Hepatocyte (in vitro differentiated cells): ENCODE measurements at regions not wholly inside any gene's neighbourhood (a gene's known extent, or its start where the extent isn't known, plus 50 kb on each side); places are given as distances from the start of the nearest gene placed in this dataset.

Source experiments
- DNase-seq: peaks from one replicate; pipeline ENCODE4 v3.0.0-alpha.2; 2016; ENCODE audit warnings: low spot score
- H2AFZ ChIP-seq: fragments of 200-600 bp; sonication (generic); 2 replicates; pipeline ENCODE4 v1.6.0; 2016; ENCODE audit warnings: antibody characterized with exemption, mild to moderate bottlenecking
- H3K27ac ChIP-seq: fragments of 200-600 bp; sonication (generic); 2 replicates; pipeline ENCODE4 v1.5.1; 2016; ENCODE audit warnings: mild to moderate bottlenecking
- H3K27me3 ChIP-seq: fragments of 200-600 bp; sonication (generic); 2 replicates; pipeline ENCODE4 v1.6.1; 2016
- H3K36me3 ChIP-seq: fragments of 200-600 bp; sonication (generic); replicated peaks from 2 replicates; pipeline ENCODE4 v1.5.1; 2016; ENCODE audit warnings: low read depth; ENCODE audit not compliant: insufficient read depth
- H3K4me1 ChIP-seq: fragments of 200-600 bp; sonication (generic); 2 replicates; pipeline ENCODE4 v1.5.1; 2016; ENCODE audit warnings: mild to moderate bottlenecking, moderate library complexity; ENCODE audit not compliant: insufficient read depth
- H3K4me2 ChIP-seq: fragments of 200-600 bp; sonication (generic); 2 replicates; pipeline ENCODE4 v1.6.0; 2016
- H3K4me3 ChIP-seq: fragments of 200-600 bp; sonication (generic); 2 replicates; pipeline ENCODE4 v1.5.1; 2016; ENCODE audit warnings: mild to moderate bottlenecking
- H3K79me2 ChIP-seq: fragments of 200-600 bp; sonication (generic); 2 replicates; pipeline ENCODE4 v1.6.0; 2017; ENCODE audit warnings: mild to moderate bottlenecking
- H3K9me2 ChIP-seq: fragments of 200-600 bp; sonication (generic); replicated peaks from 2 replicates; pipeline ENCODE4 v1.6.0; 2017; ENCODE audit warnings: mild to moderate bottlenecking; ENCODE audit not compliant: insufficient read depth
- H3K9me3 ChIP-seq: fragments of 200-600 bp; sonication (generic); 2 replicates; pipeline ENCODE4 v1.5.1; 2016; ENCODE audit warnings: low read depth, mild to moderate bottlenecking
- H4K20me1 ChIP-seq: fragments of 200-600 bp; sonication (generic); 2 replicates; pipeline ENCODE4 v1.6.0; 2016; ENCODE audit warnings: mild to moderate bottlenecking; ENCODE audit not compliant: insufficient read depth, poor library complexity, severe bottlenecking
- EZH2 ChIP-seq: fragments of 200-600 bp; sonication (generic); IDR thresholded peaks from 2 replicates; pipeline ENCODE4 v1.6.1; 2016; ENCODE audit warnings: antibody characterized with exemption, mild to moderate bottlenecking, borderline replicate concordance
- EZH2phosphoT487 ChIP-seq: fragments of 200-600 bp; sonication (generic); IDR thresholded peaks from one replicate; pipeline ENCODE4 v1.6.1; 2018; ENCODE audit warnings: antibody characterized with exemption, mild to moderate bottlenecking, low read depth, moderate library complexity; ENCODE audit not compliant: unreplicated experiment, severe bottlenecking
- WGBS: methylation state at CpG from one replicate; pipeline ENCODE4 v1.1.6; 2016; ENCODE audit warnings: low lambda C conversion rate; ENCODE audit errors: missing lambda C conversion rate; 5-methylcytosine and 5-hydroxymethylcytosine counted together
- TF ChIP-seq, protein P1 (sequence below): fragments of 200-600 bp; sonication (generic); IDR thresholded peaks from 2 replicates; pipeline ENCODE4 v1.5.1; 2016; ENCODE audit warnings: antibody characterized with exemption, mild to moderate bottlenecking; ENCODE audit not compliant: poor library complexity

DNA sequence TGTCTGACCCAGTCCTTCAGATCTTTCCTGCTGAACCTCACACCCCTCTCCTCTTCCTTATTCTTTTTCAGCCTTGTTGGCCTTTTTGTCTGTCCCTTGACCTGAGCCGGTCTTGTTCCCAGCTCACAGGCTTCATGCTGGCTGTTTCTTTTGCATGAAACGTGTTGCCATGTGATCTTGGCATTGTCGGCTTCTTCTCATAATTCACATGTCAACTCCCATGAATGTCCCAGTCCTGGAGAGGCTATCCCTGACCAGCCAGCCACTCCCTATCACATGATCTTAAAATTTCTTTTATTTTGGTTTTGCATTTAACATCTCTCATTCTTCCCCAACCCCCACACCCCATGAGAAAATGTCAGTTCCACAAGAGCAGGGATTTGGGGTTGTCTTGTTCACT lies 131.2 kb upstream of the TSHZ2 start:
- no peaks in the 10 kb centered on the region for H3K9me3 ChIP-seq
- H3K27me3 ChIP-seq: no peaks in the 10 kb centered on the region
- H3K27ac ChIP-seq: no peak overlapping the region
- no peak overlapping the region for H3K4me2 ChIP-seq
- H3K36me3 ChIP-seq: no peaks in the 10 kb centered on the region
- TF ChIP-seq EZH2: no peak
- H3K4me1 ChIP-seq: no peaks in the 10 kb centered on the region
- H3K4me3 ChIP-seq: no peak overlapping the region
- H3K9me2 ChIP-seq: no peaks in the 10 kb centered on the region
- no peaks in the 10 kb centered on the region for H3K79me2 ChIP-seq
- no peak overlapping the region for H2AFZ ChIP-seq
- H4K20me1 ChIP-seq: no peaks in the 10 kb centered on the region
- 90% methylated on average over 3 of the region's 3 CpGs for WGBS
- DNase-seq: no peak

DNA sequence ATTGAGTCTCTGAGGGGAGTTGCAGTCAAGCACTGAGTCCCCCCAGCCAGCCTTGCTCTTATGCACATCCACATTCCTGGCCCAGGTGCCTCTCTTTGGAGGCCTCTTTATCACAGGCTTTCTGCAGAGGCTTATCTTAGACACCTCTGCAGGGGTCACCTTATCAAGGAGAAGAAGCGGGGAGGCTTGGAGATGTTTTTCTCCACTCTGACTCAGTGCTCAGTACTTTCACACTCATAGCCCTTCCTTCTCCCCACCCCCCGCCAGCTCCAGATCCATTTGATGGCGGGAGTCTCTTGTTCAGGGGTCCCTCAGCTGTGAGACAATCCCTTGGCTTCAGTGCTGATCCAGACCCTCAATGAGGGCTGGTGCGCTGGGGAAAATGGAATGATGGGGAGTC lies 132.1 kb upstream of the TSHZ2 start:
- Histone ChIP-seq H3K9me3 (no peaks in the 10 kb centered on the region), H3K79me2 (no peaks in the 10 kb centered on the region), H3K27me3 (no peaks in the 10 kb centered on the region), H2AFZ (no peak overlapping the region), H3K9me2 (no peaks in the 10 kb centered on the region), H3K4me1 (no peaks in the 10 kb centered on the region), H3K27ac (no peak overlapping the region), H3K36me3 (no peaks in the 10 kb centered on the region), H3K4me3 (no peak overlapping the region), H4K20me1 (no peaks in the 10 kb centered on the region), H3K4me2 (no peak overlapping the region)
- no peak for DNase-seq
- WGBS: 74% methylated on average over 4 of the region's 4 CpGs
- TF ChIP-seq EZH2phosphoT487 (no peak), EZH2 (no peak)
- TF ChIP-seq, protein P1, sequence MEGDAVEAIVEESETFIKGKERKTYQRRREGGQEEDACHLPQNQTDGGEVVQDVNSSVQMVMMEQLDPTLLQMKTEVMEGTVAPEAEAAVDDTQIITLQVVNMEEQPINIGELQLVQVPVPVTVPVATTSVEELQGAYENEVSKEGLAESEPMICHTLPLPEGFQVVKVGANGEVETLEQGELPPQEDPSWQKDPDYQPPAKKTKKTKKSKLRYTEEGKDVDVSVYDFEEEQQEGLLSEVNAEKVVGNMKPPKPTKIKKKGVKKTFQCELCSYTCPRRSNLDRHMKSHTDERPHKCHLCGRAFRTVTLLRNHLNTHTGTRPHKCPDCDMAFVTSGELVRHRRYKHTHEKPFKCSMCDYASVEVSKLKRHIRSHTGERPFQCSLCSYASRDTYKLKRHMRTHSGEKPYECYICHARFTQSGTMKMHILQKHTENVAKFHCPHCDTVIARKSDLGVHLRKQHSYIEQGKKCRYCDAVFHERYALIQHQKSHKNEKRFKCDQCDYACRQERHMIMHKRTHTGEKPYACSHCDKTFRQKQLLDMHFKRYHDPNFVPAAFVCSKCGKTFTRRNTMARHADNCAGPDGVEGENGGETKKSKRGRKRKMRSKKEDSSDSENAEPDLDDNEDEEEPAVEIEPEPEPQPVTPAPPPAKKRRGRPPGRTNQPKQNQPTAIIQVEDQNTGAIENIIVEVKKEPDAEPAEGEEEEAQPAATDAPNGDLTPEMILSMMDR: no peak

DNA sequence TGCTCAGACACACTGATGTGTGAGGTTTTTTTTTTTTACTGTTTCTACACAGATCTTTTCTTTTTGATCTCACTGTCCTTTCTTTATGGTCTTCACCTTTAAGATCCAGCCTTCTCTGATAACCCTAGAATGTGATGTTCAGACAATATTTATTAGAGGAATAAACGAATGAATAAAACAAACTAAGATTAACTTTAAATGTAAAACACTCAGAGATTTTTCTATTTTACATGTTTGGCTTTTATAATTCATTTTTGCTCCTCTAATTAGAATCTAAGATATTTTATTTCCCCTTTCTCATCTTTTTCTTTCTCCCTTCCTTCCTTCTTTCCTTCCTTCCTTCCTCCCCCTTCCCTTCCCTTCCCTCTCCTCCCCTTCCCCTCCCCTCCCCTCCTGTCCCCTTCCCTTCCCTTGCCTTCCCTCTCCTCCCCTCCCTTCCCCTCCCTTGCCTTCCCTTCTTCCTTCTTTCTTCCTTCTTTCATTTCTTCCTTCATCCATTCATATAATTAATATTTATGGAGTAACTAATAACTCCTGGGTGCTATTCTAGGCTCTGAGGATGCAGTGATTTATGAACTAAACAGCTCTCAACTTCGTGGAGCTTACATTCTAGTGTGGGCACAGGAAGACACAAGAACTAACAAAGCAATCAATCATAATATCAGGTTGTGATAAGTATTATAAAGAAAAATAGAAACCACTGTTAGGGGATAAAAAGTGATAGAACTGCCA lies 133.5 kb upstream of the TSHZ2 start:
- no peak overlapping the region for H3K27ac ChIP-seq
- no peaks in the 10 kb centered on the region for H3K9me3 ChIP-seq
- no peak overlapping the region for H3K4me2 ChIP-seq
- H4K20me1 ChIP-seq: no peaks in the 10 kb centered on the region
- H2AFZ ChIP-seq: no peak overlapping the region
- H3K27me3 ChIP-seq: no peaks in the 10 kb centered on the region
- WGBS: 71% methylated on average over 2 of the region's 2 CpGs
- no peaks in the 10 kb centered on the region for H3K4me1 ChIP-seq
- no peaks in the 10 kb centered on the region for H3K9me2 ChIP-seq
- no peaks in the 10 kb centered on the region for H3K36me3 ChIP-seq
- H3K79me2 ChIP-seq: no peaks in the 10 kb centered on the region
- no peak for TF ChIP-seq EZH2phosphoT487
- TF ChIP-seq EZH2: no peak
- TF ChIP-seq, protein P1: no peak
- no peak for DNase-seq
- no peak overlapping the region for H3K4me3 ChIP-seq

DNA sequence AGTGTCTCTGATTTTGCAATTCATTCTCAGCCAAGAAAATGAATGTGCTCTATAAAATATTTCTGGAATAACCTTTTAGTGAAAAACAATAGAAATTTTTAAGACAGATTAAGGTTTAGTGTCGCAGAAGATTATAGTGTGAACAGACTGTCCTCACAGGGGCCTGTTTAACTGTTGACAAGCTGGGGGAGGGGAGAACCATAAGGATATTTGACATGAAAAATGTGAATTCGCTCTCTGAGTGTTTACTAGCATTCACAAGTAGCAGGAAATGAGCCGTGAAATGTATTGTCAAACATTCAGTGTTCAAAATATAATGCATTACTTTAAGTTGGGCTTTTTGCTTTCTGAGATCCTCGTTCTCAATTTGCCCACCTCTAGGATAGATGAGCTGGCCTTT lies 134.8 kb upstream of the TSHZ2 start:
- Histone ChIP-seq H3K36me3 (no peaks in the 10 kb centered on the region), H3K79me2 (no peaks in the 10 kb centered on the region), H3K27ac (no peak overlapping the region), H4K20me1 (no peaks in the 10 kb centered on the region), H3K9me3 (no peaks in the 10 kb centered on the region), H3K27me3 (no peaks in the 10 kb centered on the region), H3K9me2 (no peaks in the 10 kb centered on the region), H3K4me1 (no peaks in the 10 kb centered on the region), H3K4me3 (no peak overlapping the region), H2AFZ (no peak overlapping the region), H3K4me2 (no peak overlapping the region)
- 82% methylated on average over 4 of the region's 4 CpGs for WGBS
- no peak for DNase-seq
- TF ChIP-seq EZH2phosphoT487 (no peak), EZH2 (no peak)
- TF ChIP-seq, protein P1: no peak
